ENCODE measurements at regions not wholly inside any gene's neighbourhood (a gene's known extent, or its start where the extent isn't known, plus 50 kb on each side); places are given as distances from the start of the nearest gene placed in this dataset.

GRCh38 chr18:10127729-10128128 lies 213.9 kb downstream of the VAPA start:
- Histone ChIP-seq H3K4me1 (peaks cover 8 to 32% (median 19%) of the 10 kb centered on the region in 9 donors), H3K36me3 (no peaks in the 10 kb centered on the region), H3K27ac (no peak overlapping the region), H3K4me3 (no peak overlapping the region), H3K9me3 (no peaks in the 10 kb centered on the region), H3K27me3 (peaks cover 0 to 16% (median 0%) of the 10 kb centered on the region in 7 donors)
- ATAC-seq = no peak
- intact Hi-C loops (cut with DNase I) = no loop called here
- WGBS, 2 donors = 75 to 79% methylated on average over 5 of the region's 5 CpGs
- DNase-seq = no peak
- TF ChIP-seq, protein P1, sequence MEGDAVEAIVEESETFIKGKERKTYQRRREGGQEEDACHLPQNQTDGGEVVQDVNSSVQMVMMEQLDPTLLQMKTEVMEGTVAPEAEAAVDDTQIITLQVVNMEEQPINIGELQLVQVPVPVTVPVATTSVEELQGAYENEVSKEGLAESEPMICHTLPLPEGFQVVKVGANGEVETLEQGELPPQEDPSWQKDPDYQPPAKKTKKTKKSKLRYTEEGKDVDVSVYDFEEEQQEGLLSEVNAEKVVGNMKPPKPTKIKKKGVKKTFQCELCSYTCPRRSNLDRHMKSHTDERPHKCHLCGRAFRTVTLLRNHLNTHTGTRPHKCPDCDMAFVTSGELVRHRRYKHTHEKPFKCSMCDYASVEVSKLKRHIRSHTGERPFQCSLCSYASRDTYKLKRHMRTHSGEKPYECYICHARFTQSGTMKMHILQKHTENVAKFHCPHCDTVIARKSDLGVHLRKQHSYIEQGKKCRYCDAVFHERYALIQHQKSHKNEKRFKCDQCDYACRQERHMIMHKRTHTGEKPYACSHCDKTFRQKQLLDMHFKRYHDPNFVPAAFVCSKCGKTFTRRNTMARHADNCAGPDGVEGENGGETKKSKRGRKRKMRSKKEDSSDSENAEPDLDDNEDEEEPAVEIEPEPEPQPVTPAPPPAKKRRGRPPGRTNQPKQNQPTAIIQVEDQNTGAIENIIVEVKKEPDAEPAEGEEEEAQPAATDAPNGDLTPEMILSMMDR (IDR thresholded peaks at IDR 0.05) = no peak

DNA sequence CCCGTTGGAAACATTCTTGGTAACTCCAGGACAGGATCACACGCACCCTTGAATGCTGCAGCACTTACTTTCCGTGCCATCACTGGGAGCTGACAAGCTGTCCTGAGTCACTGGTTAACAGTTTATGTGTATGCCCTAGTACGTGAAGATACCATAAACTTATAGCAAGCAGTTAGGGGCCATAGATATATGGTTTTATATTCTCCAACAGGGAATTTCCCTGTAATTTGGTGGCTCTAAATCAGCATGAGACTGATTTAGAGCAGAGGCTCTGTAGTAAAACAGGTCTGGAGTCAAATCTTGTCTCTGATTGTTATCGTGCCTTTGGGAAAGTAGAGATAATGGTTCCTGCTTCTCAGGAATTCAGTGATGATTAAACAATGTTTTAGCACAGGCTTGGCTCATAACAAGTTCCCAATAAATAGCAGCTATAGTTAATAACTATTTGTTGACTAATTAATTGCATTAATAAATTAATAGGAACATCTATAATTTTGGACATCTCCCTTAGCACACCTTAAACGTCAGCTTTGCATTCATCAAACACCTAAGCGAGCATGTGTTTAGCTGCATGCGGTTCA lies 215.2 kb downstream of the VAPA start:
- intact Hi-C loops (cut with DNase I) = no loop called here
- Histone ChIP-seq H3K9me3 (no peaks in the 10 kb centered on the region), H3K36me3 (no peaks in the 10 kb centered on the region), H3K27ac (no peak overlapping the region), H3K27me3 (peaks cover 0 to 20% (median 0%) of the 10 kb centered on the region in 7 donors), H3K4me1 (peaks cover 8 to 22% (median 16%) of the 10 kb centered on the region in 9 donors), H3K4me3 (no peak overlapping the region)
- no peak for DNase-seq
- TF ChIP-seq, protein P1 (IDR thresholded peaks at IDR 0.05) = no peak
- no peak for ATAC-seq
- WGBS, 2 donors = 84 to 85% methylated on average over 8 of the region's 8 CpGs

DNA sequence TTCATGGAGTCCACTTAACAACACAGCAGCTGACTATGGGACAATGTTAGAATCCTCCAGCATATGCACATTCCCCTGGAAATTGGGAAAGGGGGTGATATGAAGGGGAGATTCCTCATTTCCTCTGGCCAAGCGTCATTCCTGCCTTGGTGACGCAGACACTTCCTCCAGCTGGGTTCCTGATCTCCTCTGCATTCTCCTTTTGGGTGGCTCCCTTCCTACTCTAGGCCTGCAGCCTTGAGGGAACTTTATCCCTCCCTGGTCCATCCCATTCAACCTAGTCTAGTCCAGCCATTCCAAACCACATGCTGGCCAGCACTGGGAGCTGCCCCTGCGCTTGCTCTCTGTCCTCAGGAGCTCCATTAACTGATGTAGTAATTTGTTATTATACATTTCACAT lies 216.8 kb downstream of the VAPA start:
- intact Hi-C loops (cut with DNase I) = loop anchor here in 1 of 10 donors (10.0 kb wide), 1 partner anchor 384 kb away; no protein-coding TSS in a partner anchor
- Histone ChIP-seq H3K36me3 (no peaks in the 10 kb centered on the region), H3K4me1 (peaks cover 8 to 22% (median 16%) of the 10 kb centered on the region in 9 donors), H3K27ac (peak overlapping the region in 6 of 10 donors; percentile 38 to 68 (median 58)), H3K4me3 (no peak overlapping the region), H3K9me3 (no peaks in the 10 kb centered on the region), H3K27me3 (peaks cover 0 to 20% (median 0%) of the 10 kb centered on the region in 7 donors)
- 62 to 71% methylated on average over 3 of the region's 3 CpGs for WGBS, 2 donors
- TF ChIP-seq, protein P1 (IDR thresholded peaks at IDR 0.05) = no peak
- ATAC-seq (peak; percentile 46 to 92 (median 74)), DNase-seq (peak in 1 of 2 donors; percentile 44)

- Histone ChIP-seq H3K36me3 (no peaks in the 10 kb centered on the region), H3K4me1 (peaks cover 8 to 22% (median 16%) of the 10 kb centered on the region in 9 donors), H3K4me3 (peak overlapping the region in 1 of 10 donors; percentile 22), H3K27ac (peak overlapping the region in 7 of 10 donors; percentile 27 to 68 (median 50)), H3K27me3 (peaks cover 0 to 20% (median 0%) of the 10 kb centered on the region in 7 donors), H3K9me3 (no peaks in the 10 kb centered on the region)
- ATAC-seq = no peak
- 70 to 84% methylated on average over 4 of the region's 4 CpGs for WGBS, 2 donors
- TF ChIP-seq, protein P1 (IDR thresholded peaks at IDR 0.05) = no peak
- intact Hi-C loops (cut with DNase I) = loop anchor here in 1 of 10 donors (10.0 kb wide), 1 partner anchor 384 kb away; no protein-coding TSS in a partner anchor
- no peak for DNase-seq
Observed at GRCh38 chr18:10131081-10131459, 217.3 kb downstream of the VAPA start.
